Fibroblast of skin of left quadriceps (primary cell): ENCODE measurements at regions not wholly inside any gene's neighbourhood (a gene's known extent, or its start where the extent isn't known, plus 50 kb on each side); places are given as distances from the start of the nearest gene placed in this dataset.

ENCODE experiments used
- DNase-seq, 2 experiments: peaks; one replicate each; pipeline ENCODE4 v3.0.0-alpha.2; 2013; ENCODE audit warnings: low read depth in 2 of 2

- no peak for DNase-seq
Measured at GRCh38 chr12:90151491-90152015, 442.9 kb upstream of the ATP2B1 start.

- DNase-seq, result no peak
Measured at GRCh38 chr12:90149453-90149852, 440.8 kb upstream of the ATP2B1 start.

- no peak for DNase-seq
Measured at GRCh38 chr12:90129366-90130030, 420.9 kb upstream of the ATP2B1 start.

- no peak for DNase-seq
Measured at GRCh38 chr12:90128526-90128925, 419.9 kb upstream of the ATP2B1 start.

- no peak for DNase-seq
Measured at GRCh38 chr12:90126125-90126524, 417.5 kb upstream of the ATP2B1 start.

- DNase-seq, result no peak
Measured at GRCh38 chr12:90124914-90125313, 416.3 kb upstream of the ATP2B1 start.

GRCh38 chr12:90124289-90124688 lies 415.7 kb upstream of the ATP2B1 start:
- DNase-seq, result peak in 1 of 2 experiments; percentile 2

GRCh38 chr12:90122681-90123080 lies 414.0 kb upstream of the ATP2B1 start:
- no peak for DNase-seq

GRCh38 chr12:90120627-90121026 lies 412.0 kb upstream of the ATP2B1 start:
- DNase-seq, result no peak

- DNase-seq, result no peak
Measured at GRCh38 chr12:90112666-90113065, 404.0 kb upstream of the ATP2B1 start.

GRCh38 chr12:90111791-90112580 lies 403.3 kb upstream of the ATP2B1 start:
- no peak for DNase-seq

GRCh38 chr12:90106568-90106967 lies 397.9 kb upstream of the ATP2B1 start:
- no peak for DNase-seq

- DNase-seq, result no peak
Measured at GRCh38 chr12:90102957-90103652, 394.5 kb upstream of the ATP2B1 start.

- DNase-seq, result no peak
Measured at GRCh38 chr12:90100579-90100978, 391.9 kb upstream of the ATP2B1 start.

- no peak for DNase-seq
Measured at GRCh38 chr12:90099288-90099687, 390.6 kb upstream of the ATP2B1 start.

- DNase-seq, result no peak
Measured at GRCh38 chr12:90098132-90098779, 389.6 kb upstream of the ATP2B1 start.

GRCh38 chr12:90091809-90092208 lies 383.2 kb upstream of the ATP2B1 start:
- no peak for DNase-seq

- peak; percentile 82 to 85 for DNase-seq
Measured at GRCh38 chr12:90090929-90091651, 382.5 kb upstream of the ATP2B1 start.

GRCh38 chr12:90086281-90086680 lies 377.6 kb upstream of the ATP2B1 start:
- no peak for DNase-seq

GRCh38 chr12:90085494-90086274 lies 377.0 kb upstream of the ATP2B1 start:
- no peak for DNase-seq
